Adrenal gland (tissue), 5 donors: ENCODE measurements at regions not wholly inside any gene's neighbourhood (a gene's known extent, or its start where the extent isn't known, plus 50 kb on each side); places are given as distances from the start of the nearest gene placed in this dataset.

Source experiments
- POLR2A ChIP-seq, 2 donors: fragments of 450-650 bp; IDR thresholded peaks; one replicate each; pipeline ENCODE4 v1.6.1; 2017; ENCODE audit warnings: antibody characterized with exemption in 2 of 2, mild to moderate bottlenecking in 2 of 2, moderate library complexity in 1 of 2
- TF ChIP-seq, protein P1 (sequence below), 6 experiments: fragments of 450-650 bp in 4 of 6; fragments of 200-600 bp in 2 of 6; sonication (generic) in 1 of 6; IDR thresholded peaks; 1 replicate in 5 of 6; 2 replicates in 1 of 6; pipeline versions ENCODE4 v1.5.1 to v1.8.0; 2016 to 2021; ENCODE audit warnings: antibody characterized with exemption in 6 of 6, mild to moderate bottlenecking in 2 of 6, moderate library complexity in 1 of 6
- donor health status: DM: no; HTN: no; CAD: no.

DNA sequence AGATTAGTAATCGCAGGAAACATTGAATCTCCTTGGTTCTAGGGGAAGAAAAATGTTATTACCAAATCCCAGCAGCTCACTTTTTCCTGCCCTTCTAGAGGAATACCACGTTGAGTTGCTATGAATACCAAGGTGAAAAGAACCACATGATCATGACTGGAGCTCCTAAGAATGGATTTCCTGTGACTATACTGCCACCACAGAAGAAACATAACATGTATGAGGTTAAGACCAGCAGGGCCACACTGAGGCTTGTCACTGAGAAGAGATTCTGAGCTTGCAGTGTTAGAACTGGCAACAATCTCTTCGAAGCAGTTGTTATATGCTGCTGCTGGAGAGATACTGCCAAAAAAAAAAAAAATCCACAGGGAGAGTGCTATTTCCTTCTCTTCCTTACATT lies 1235.3 kb downstream of the FSTL5 start:
- TF ChIP-seq, protein P1, sequence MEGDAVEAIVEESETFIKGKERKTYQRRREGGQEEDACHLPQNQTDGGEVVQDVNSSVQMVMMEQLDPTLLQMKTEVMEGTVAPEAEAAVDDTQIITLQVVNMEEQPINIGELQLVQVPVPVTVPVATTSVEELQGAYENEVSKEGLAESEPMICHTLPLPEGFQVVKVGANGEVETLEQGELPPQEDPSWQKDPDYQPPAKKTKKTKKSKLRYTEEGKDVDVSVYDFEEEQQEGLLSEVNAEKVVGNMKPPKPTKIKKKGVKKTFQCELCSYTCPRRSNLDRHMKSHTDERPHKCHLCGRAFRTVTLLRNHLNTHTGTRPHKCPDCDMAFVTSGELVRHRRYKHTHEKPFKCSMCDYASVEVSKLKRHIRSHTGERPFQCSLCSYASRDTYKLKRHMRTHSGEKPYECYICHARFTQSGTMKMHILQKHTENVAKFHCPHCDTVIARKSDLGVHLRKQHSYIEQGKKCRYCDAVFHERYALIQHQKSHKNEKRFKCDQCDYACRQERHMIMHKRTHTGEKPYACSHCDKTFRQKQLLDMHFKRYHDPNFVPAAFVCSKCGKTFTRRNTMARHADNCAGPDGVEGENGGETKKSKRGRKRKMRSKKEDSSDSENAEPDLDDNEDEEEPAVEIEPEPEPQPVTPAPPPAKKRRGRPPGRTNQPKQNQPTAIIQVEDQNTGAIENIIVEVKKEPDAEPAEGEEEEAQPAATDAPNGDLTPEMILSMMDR (IDR thresholded peaks at IDR 0.05): no peak
- TF ChIP-seq POLR2A (IDR thresholded peaks at IDR 0.05): no peak
